Glutamatergic neuron (in vitro differentiated cells): ENCODE measurements at regions not wholly inside any gene's neighbourhood (a gene's known extent, or its start where the extent isn't known, plus 50 kb on each side); places are given as distances from the start of the nearest gene placed in this dataset.

Experiments
- DNase-seq: peaks from one replicate; pipeline ENCODE4 v3.0.0; 2022
- H3K27ac Mint-ChIP-seq: one replicate; pipeline ENCODE4 v1.8.0; 2020; ENCODE audit warnings: mild to moderate bottlenecking, mixed read lengths, inconsistent platforms; ENCODE audit not compliant: unreplicated experiment
- H3K27me3 Mint-ChIP-seq: one replicate; pipeline ENCODE4 v1.8.0; 2020; ENCODE audit warnings: mild to moderate bottlenecking, moderate library complexity, mixed read lengths, inconsistent platforms; ENCODE audit not compliant: unreplicated experiment
- H3K36me3 Mint-ChIP-seq: one replicate; pipeline ENCODE4 v1.8.0; 2020; ENCODE audit warnings: mild to moderate bottlenecking, mixed read lengths, inconsistent platforms; ENCODE audit not compliant: unreplicated experiment
- H3K4me1 Mint-ChIP-seq: one replicate; pipeline ENCODE4 v1.8.0; 2020; ENCODE audit warnings: mild to moderate bottlenecking, low read depth, mixed read lengths, inconsistent platforms; ENCODE audit not compliant: unreplicated experiment
- H3K4me3 Mint-ChIP-seq: one replicate; pipeline ENCODE4 v1.8.0; 2020; ENCODE audit warnings: mild to moderate bottlenecking, mixed read lengths, inconsistent platforms; ENCODE audit not compliant: unreplicated experiment
- H3K9me3 Mint-ChIP-seq: one replicate; pipeline ENCODE4 v1.8.0; 2020; ENCODE audit warnings: mild to moderate bottlenecking, moderate library complexity, mixed read lengths, inconsistent platforms; ENCODE audit not compliant: unreplicated experiment
- TF ChIP-seq, protein P1 (sequence below): fragments of 200-600 bp; sonication (generic); IDR thresholded peaks from one replicate; pipeline ENCODE4 v1.5.0; 2021; ENCODE audit not compliant: partially characterized antibody, unreplicated experiment

DNA sequence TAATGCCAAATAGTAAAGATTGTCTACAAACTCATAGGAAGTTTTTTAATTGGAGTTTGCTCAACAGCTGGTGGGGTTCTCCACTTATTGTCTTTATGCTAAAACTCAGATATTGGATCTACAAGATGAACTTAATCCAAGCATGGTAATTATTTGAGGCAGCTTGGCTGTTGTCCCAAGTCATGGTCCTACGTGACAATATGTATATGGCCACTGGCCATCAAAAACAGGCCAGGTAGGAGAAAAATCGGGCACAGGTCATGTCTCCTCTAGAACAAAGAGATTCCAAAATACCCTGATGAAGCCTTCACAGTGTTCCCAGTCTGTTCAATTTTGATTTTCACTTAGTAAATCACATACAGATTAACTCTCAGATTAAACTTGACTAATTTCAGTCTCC lies 606.4 kb downstream of the TNS3 start:
- no peaks in the 10 kb centered on the region for H3K27me3 Mint-ChIP-seq
- no peaks in the 10 kb centered on the region for H3K4me1 Mint-ChIP-seq
- no peaks in the 10 kb centered on the region for H3K36me3 Mint-ChIP-seq
- DNase-seq: no peak
- TF ChIP-seq, protein P1, sequence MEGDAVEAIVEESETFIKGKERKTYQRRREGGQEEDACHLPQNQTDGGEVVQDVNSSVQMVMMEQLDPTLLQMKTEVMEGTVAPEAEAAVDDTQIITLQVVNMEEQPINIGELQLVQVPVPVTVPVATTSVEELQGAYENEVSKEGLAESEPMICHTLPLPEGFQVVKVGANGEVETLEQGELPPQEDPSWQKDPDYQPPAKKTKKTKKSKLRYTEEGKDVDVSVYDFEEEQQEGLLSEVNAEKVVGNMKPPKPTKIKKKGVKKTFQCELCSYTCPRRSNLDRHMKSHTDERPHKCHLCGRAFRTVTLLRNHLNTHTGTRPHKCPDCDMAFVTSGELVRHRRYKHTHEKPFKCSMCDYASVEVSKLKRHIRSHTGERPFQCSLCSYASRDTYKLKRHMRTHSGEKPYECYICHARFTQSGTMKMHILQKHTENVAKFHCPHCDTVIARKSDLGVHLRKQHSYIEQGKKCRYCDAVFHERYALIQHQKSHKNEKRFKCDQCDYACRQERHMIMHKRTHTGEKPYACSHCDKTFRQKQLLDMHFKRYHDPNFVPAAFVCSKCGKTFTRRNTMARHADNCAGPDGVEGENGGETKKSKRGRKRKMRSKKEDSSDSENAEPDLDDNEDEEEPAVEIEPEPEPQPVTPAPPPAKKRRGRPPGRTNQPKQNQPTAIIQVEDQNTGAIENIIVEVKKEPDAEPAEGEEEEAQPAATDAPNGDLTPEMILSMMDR: no peak
- no peaks in the 10 kb centered on the region for H3K9me3 Mint-ChIP-seq
- H3K27ac Mint-ChIP-seq: no peak overlapping the region
- H3K4me3 Mint-ChIP-seq: no peak overlapping the region

DNA sequence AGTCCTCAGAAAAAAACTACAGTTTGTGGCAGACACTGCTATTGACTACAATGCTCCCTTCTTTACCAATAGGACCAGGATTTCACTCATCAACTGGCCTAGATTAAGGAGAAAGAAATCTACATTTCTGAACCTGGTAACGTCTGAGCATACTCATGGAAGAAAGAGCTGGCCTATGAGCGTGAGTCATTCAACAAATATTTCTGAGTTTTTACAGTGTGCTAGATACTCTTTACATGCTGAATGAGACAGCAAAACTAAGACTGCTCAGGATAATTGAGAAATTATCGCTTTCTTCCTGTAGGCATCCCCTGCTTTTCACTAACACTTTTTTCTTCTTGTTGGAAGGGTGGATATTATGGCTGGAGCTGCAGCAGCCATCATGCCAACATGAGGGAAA lies 609.7 kb downstream of the TNS3 start:
- no peaks in the 10 kb centered on the region for H3K27me3 Mint-ChIP-seq
- no peak overlapping the region for H3K27ac Mint-ChIP-seq
- TF ChIP-seq, protein P1: no peak
- no peak overlapping the region for H3K4me3 Mint-ChIP-seq
- no peaks in the 10 kb centered on the region for H3K4me1 Mint-ChIP-seq
- no peaks in the 10 kb centered on the region for H3K9me3 Mint-ChIP-seq
- no peak for DNase-seq
- H3K36me3 Mint-ChIP-seq: no peaks in the 10 kb centered on the region

DNA sequence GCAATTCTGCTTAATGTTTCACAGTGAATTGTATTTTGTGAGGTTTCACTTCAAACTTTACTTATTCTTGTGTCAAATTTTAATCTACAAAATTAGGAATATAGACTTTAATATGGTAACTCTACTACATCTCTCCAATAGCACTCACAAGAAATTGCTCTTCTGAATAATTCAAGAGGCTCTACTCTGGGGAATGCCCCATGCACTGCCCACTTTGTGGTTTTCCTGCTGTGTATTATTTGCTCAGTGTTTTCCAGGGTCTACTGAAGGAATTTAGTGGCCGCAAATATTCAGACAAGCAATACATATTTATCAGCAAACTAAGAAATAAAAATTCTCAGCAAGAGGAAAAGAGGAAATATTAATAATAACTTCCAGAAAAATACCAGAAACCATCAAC lies 611.4 kb downstream of the TNS3 start:
- no peaks in the 10 kb centered on the region for H3K4me1 Mint-ChIP-seq
- TF ChIP-seq, protein P1: no peak
- no peaks in the 10 kb centered on the region for H3K27me3 Mint-ChIP-seq
- H3K36me3 Mint-ChIP-seq: no peaks in the 10 kb centered on the region
- no peak for DNase-seq
- H3K4me3 Mint-ChIP-seq: no peak overlapping the region
- H3K9me3 Mint-ChIP-seq: no peaks in the 10 kb centered on the region
- no peak overlapping the region for H3K27ac Mint-ChIP-seq

DNA sequence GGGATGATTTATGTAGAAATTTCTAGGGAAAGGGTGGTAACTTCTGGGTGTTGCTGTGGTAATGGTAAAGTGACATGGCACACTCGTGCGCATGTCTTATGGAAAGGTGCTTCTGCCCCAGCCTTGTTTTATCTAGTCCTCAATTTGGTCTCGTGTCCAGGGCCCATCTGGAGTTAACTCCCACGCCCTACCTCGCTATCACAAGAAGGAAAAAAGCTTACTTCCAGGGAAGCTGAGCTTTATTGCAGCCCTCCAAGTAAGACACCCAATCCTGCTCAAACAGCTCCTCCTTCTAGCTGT lies 611.8 kb downstream of the TNS3 start:
- DNase-seq: no peak
- H3K9me3 Mint-ChIP-seq: no peaks in the 10 kb centered on the region
- H3K4me3 Mint-ChIP-seq: no peak overlapping the region
- H3K27ac Mint-ChIP-seq: no peak overlapping the region
- no peaks in the 10 kb centered on the region for H3K36me3 Mint-ChIP-seq
- no peaks in the 10 kb centered on the region for H3K4me1 Mint-ChIP-seq
- TF ChIP-seq, protein P1: no peak
- H3K27me3 Mint-ChIP-seq: no peaks in the 10 kb centered on the region

DNA sequence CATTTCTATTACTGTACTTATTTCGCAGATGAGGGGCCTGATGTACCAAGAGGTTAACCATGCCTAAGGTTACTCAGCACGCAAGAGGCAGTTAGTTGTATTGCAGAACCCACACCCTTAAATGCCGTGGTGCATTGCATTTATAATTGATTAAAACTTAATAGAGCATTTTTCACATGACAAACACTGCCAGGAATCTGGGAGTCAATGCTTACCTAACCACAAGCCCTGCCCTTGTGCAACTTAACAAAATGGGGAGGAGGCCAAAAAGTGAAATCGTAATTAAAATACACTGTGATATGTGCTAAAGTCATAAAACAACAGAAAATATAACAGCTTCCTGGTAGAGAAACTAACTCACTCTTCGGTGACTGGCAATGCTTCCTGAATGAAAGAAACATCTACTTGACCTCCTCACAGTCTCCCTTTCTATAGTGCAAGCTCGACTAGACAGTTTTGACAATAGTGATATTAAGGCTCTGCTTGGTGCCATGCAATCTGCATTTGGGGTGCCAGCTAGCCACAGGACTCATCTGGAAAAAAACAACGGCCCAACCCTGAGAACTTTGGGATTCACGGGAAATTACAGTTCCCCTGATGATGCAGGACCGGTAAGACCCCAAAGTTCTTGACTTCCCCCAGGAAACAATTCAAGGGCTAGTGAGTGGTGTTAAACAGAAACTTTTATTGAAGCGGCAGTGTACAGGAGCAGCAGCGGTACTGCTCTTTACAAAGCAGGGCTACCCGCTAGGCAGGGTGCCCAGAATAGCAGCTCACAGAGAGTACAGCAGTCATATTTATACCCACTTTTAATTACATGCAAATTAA lies 612.4 kb downstream of the TNS3 start:
- H3K9me3 Mint-ChIP-seq: no peaks in the 10 kb centered on the region
- H3K27ac Mint-ChIP-seq: no peak overlapping the region
- DNase-seq: no peak
- TF ChIP-seq, protein P1: no peak
- no peaks in the 10 kb centered on the region for H3K36me3 Mint-ChIP-seq
- H3K27me3 Mint-ChIP-seq: no peaks in the 10 kb centered on the region
- no peaks in the 10 kb centered on the region for H3K4me1 Mint-ChIP-seq
- no peak overlapping the region for H3K4me3 Mint-ChIP-seq
